Thyroid gland (tissue), 4 donors: ENCODE measurements at regions not wholly inside any gene's neighbourhood (a gene's known extent, or its start where the extent isn't known, plus 50 kb on each side); places are given as distances from the start of the nearest gene placed in this dataset.

Experiments
- DNase-seq, 2 donors: peaks; one replicate each; pipeline ENCODE4 v3.0.0-alpha.2; 2019
- H3K27ac ChIP-seq, 3 donors: fragments of 200-600 bp; sonication (generic); 1 replicate in 2 of 3; 2 replicates in 1 of 3; pipeline ENCODE4 v1.5.1; 2016 to 2019; ENCODE audit warnings: mild to moderate bottlenecking in 1 of 3, moderate library complexity in 1 of 3
- H3K27me3 ChIP-seq: fragments of 200-600 bp; sonication (generic); one replicate; pipeline ENCODE4 v1.5.1; 2019
- H3K36me3 ChIP-seq, 2 donors: fragments of 200-600 bp; sonication (generic); one replicate each; pipeline ENCODE4 v1.5.1; 2016 to 2019
- H3K4me1 ChIP-seq, 2 donors: fragments of 200-600 bp; sonication (generic); one replicate each; pipeline ENCODE4 v1.5.1; 2017 to 2019
- H3K4me3 ChIP-seq, 3 donors: fragments of 200-600 bp; sonication (generic); replicated peaks in 1 of 3; 1 replicate in 2 of 3; 2 replicates in 1 of 3; pipeline ENCODE4 v1.5.1; 2016; ENCODE audit warnings: mild to moderate bottlenecking in 1 of 3
- H3K9me3 ChIP-seq: fragments of 200-600 bp; sonication (generic); one replicate; pipeline ENCODE4 v1.5.1; 2017
- CTCF ChIP-seq, 6 experiments: fragments of 200-600 bp in 3 of 6; fragments of 450-650 bp in 3 of 6; sonication (generic) in 3 of 6; IDR thresholded peaks; one replicate each; pipeline ENCODE4 v1.5.1; 2016 to 2019; ENCODE audit warnings: antibody characterized with exemption in 6 of 6, mild to moderate bottlenecking in 2 of 6, inconsistent platforms in 1 of 6, moderate library complexity in 1 of 6
- POLR2A ChIP-seq, 2 donors: fragments of 450-650 bp; IDR thresholded peaks; one replicate each; pipeline ENCODE4 v1.6.1; 2017; ENCODE audit warnings: antibody characterized with exemption in 2 of 2, mild to moderate bottlenecking in 2 of 2, moderate library complexity in 1 of 2
- WGBS, 2 donors: methylation state at CpG; one replicate each; pipeline ENCODE4 v1.1.5; 2017; 5-methylcytosine and 5-hydroxymethylcytosine counted together
- intact Hi-C: fragments of 100-400 bp; cut with DNase I; formaldehyde crosslinking; loops from one replicate; pipeline ENCODE4 v1.15.1; 2023

GRCh38 chr4:119748853-119749252 is 120.2 kb upstream of the PDE5A start:
- Histone ChIP-seq H3K27ac (no peak overlapping the region), H3K9me3 (no peaks in the 10 kb centered on the region), H3K4me1 (no peaks in the 10 kb centered on the region), H3K27me3 (no peaks in the 10 kb centered on the region), H3K36me3 (no peaks in the 10 kb centered on the region), H3K4me3 (no peak overlapping the region)
- intact Hi-C loops, result no loop called here
- DNase-seq, result no peak
- 61 to 63% methylated on average over 2 of the region's 2 CpGs for WGBS, 2 donors
- no peak for TF ChIP-seq POLR2A (IDR thresholded peaks at IDR 0.05)
- TF ChIP-seq CTCF (IDR thresholded peaks at IDR 0.05), result no peak

GRCh38 chr4:119746951-119747350 is 118.3 kb upstream of the PDE5A start:
- H3K27me3 ChIP-seq, result no peaks in the 10 kb centered on the region
- TF ChIP-seq POLR2A (IDR thresholded peaks at IDR 0.05), result no peak
- no peak for TF ChIP-seq CTCF (IDR thresholded peaks at IDR 0.05)
- intact Hi-C loops, result no loop called here
- H3K4me1 ChIP-seq, result no peaks in the 10 kb centered on the region
- H3K36me3 ChIP-seq, result no peaks in the 10 kb centered on the region
- H3K9me3 ChIP-seq, result no peaks in the 10 kb centered on the region
- no peak overlapping the region for H3K4me3 ChIP-seq
- DNase-seq, result no peak
- 75 to 83% methylated on average over 3 of the region's 3 CpGs for whole genome bisulfite sequencing, 2 donors
- H3K27ac ChIP-seq, result no peak overlapping the region

- WGBS, 2 donors, result 80 to 100% methylated on average over 1 of the region's 1 CpG
- DNase-seq, result no peak
- no peak overlapping the region for H3K27ac ChIP-seq
- intact Hi-C loops, result no loop called here
- no peaks in the 10 kb centered on the region for H3K36me3 ChIP-seq
- no peaks in the 10 kb centered on the region for H3K9me3 ChIP-seq
- no peaks in the 10 kb centered on the region for H3K27me3 ChIP-seq
- no peak for TF ChIP-seq POLR2A (IDR thresholded peaks at IDR 0.05)
- no peak for TF ChIP-seq CTCF (IDR thresholded peaks at IDR 0.05)
- no peaks in the 10 kb centered on the region for H3K4me1 ChIP-seq
- H3K4me3 ChIP-seq, result no peak overlapping the region
Observed at GRCh38 chr4:119745351-119745750, 116.7 kb upstream of the PDE5A start.

GRCh38 chr4:119744580-119744979 is 116.0 kb upstream of the PDE5A start:
- 67 to 68% methylated on average over 3 of the region's 3 CpGs for WGBS, 2 donors
- H3K27ac ChIP-seq, result no peak overlapping the region
- H3K36me3 ChIP-seq, result no peaks in the 10 kb centered on the region
- no peaks in the 10 kb centered on the region for H3K9me3 ChIP-seq
- no peaks in the 10 kb centered on the region for H3K27me3 ChIP-seq
- no peak overlapping the region for H3K4me3 ChIP-seq
- TF ChIP-seq POLR2A (IDR thresholded peaks at IDR 0.05) (no peak), CTCF (IDR thresholded peaks at IDR 0.05) (no peak)
- H3K4me1 ChIP-seq, result no peaks in the 10 kb centered on the region
- DNase-seq, result no peak
- intact Hi-C loops, result no loop called here

- H3K27me3 ChIP-seq, result no peaks in the 10 kb centered on the region
- TF ChIP-seq POLR2A (IDR thresholded peaks at IDR 0.05) (no peak), CTCF (IDR thresholded peaks at IDR 0.05) (no peak)
- H3K4me1 ChIP-seq, result no peaks in the 10 kb centered on the region
- no peak overlapping the region for H3K27ac ChIP-seq
- H3K36me3 ChIP-seq, result no peaks in the 10 kb centered on the region
- no peak overlapping the region for H3K4me3 ChIP-seq
- DNase-seq, result no peak
- H3K9me3 ChIP-seq, result no peaks in the 10 kb centered on the region
- intact Hi-C loops, result no loop called here
- 56 to 62% methylated on average over 2 of the region's 2 CpGs for WGBS, 2 donors
Observed at GRCh38 chr4:119743644-119744043, 115.0 kb upstream of the PDE5A start.
